ENCODE measurements at regions not wholly inside any gene's neighbourhood (a gene's known extent, or its start where the extent isn't known, plus 50 kb on each side); places are given as distances from the start of the nearest gene placed in this dataset.

GRCh38 chr17:83025636-83026280 lies 53.7 kb upstream of the METRNL start:
- no peak for TF ChIP-seq POLR2AphosphoS5 (IDR thresholded peaks at IDR 0.05; ENCODE audit: insufficient read depth, low read depth, low read length)
- TF ChIP-seq, protein P1, sequence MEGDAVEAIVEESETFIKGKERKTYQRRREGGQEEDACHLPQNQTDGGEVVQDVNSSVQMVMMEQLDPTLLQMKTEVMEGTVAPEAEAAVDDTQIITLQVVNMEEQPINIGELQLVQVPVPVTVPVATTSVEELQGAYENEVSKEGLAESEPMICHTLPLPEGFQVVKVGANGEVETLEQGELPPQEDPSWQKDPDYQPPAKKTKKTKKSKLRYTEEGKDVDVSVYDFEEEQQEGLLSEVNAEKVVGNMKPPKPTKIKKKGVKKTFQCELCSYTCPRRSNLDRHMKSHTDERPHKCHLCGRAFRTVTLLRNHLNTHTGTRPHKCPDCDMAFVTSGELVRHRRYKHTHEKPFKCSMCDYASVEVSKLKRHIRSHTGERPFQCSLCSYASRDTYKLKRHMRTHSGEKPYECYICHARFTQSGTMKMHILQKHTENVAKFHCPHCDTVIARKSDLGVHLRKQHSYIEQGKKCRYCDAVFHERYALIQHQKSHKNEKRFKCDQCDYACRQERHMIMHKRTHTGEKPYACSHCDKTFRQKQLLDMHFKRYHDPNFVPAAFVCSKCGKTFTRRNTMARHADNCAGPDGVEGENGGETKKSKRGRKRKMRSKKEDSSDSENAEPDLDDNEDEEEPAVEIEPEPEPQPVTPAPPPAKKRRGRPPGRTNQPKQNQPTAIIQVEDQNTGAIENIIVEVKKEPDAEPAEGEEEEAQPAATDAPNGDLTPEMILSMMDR (IDR thresholded peaks at IDR 0.05; ENCODE audit: extremely low read depth in 1 of 2, insufficient read depth in 1 of 2, low read depth in 1 of 2, low read length in 2 of 2) = no peak
- TF ChIP-seq POLR2A (IDR thresholded peaks at IDR 0.05; ENCODE audit: low read depth, low read length) = no peak
- no peak for TF ChIP-seq MAX (IDR thresholded peaks at IDR 0.05; ENCODE audit: insufficient read depth, insufficient read length)
- TF ChIP-seq EZH2 (IDR thresholded peaks at IDR 0.05; ENCODE audit: borderline replicate concordance, low read depth, low read length, severe bottlenecking) = no peak
- no peak for TF ChIP-seq JUN (IDR thresholded peaks at IDR 0.05; ENCODE audit: borderline replicate concordance, insufficient read depth, insufficient read length, low read depth)
- no peak for TF ChIP-seq GATA2 (IDR thresholded peaks at IDR 0.05; ENCODE audit: insufficient read depth, insufficient read length, low read depth, low read length)
- no peak for TF ChIP-seq MYC (IDR thresholded peaks at IDR 0.05; ENCODE audit: low read depth, low read length)
- no peak for TF ChIP-seq FOS (IDR thresholded peaks at IDR 0.05; ENCODE audit: borderline replicate concordance, insufficient read depth, low read length)
